HepG2 (cell line): ENCODE measurements at regions not wholly inside any gene's neighbourhood (a gene's known extent, or its start where the extent isn't known, plus 50 kb on each side); places are given as distances from the start of the nearest gene placed in this dataset.

ENCODE experiments used
- ATAC-seq: fragments of 200-7000 bp; cut with Tn5 transposase; 3 replicates; pipeline ENCODE4 v1.9.1; 2020; ENCODE audit warnings: mild to moderate bottlenecking, moderate library complexity
- BruUV-seq: library from RNA; stranded (reverse); fragments of 400-500 nt; replicated peaks from 2 replicates; lab custom pipeline; 2021; lab: Mats Ljungman, UMichigan
- CTCF ChIA-PET: fragments of 300-600 bp; formaldehyde crosslinking; extraction: SDS; loops from one replicate; lab custom pipeline; 2021; ENCODE audit warnings: low total read pairs, inconsistent platforms, low intra/inter-chr PET ratio; lab: Yijun Ruan, JAX
- POLR2A ChIA-PET: fragments of 350-600 bp; sonication (Branson Sonifier 250); formaldehyde crosslinking; loops from one replicate; lab custom pipeline; 2020; ENCODE audit warnings: antibody characterized with exemption, inconsistent platforms; lab: Yijun Ruan, JAX
- DNase-seq: peaks from one replicate; pipeline ENCODE4 v3.0.0-alpha.2; 2015; ENCODE audit warnings: low spot score
- FAIRE-seq: peaks from 3 replicates; lab custom pipeline; 2011; peaks lifted over from hg19 to GRCh38; lab: Jason Lieb, UNC
- H2AFZ ChIP-seq: one replicate; pipeline ENCODE4 v1.6.1; 2011; ENCODE audit warnings: low read length, inconsistent platforms
- H3K27ac ChIP-seq: fragments of 300-600 bp; 3 replicates; pipeline ENCODE4 v1.8.0; 2011; ENCODE audit warnings: mixed run types, mild to moderate bottlenecking, mixed read lengths, low read length, inconsistent platforms; ENCODE audit not compliant: insufficient read depth; ENCODE audit errors: extremely low read length
- H3K27me3 ChIP-seq, 2 experiments: fragments of 200-600 bp in 1 of 2; 2 replicates in 1 of 2; 3 replicates in 1 of 2; pipeline versions ENCODE4 v1.6.0 to v1.8.0; 2011; ENCODE audit warnings: low read length in 2 of 2, mild to moderate bottlenecking in 2 of 2, moderate library complexity in 2 of 2, inconsistent platforms in 1 of 2; ENCODE audit not compliant: insufficient read depth in 2 of 2, control insufficient read depth in 1 of 2
- H3K36me3 ChIP-seq, 2 experiments: fragments of 200-600 bp in 1 of 2; replicated peaks in 1 of 2; 2 replicates in 1 of 2; 3 replicates in 1 of 2; pipeline versions ENCODE4 v1.5.1 to v1.8.0; 2011; ENCODE audit warnings: low read length in 2 of 2, inconsistent platforms in 1 of 2; ENCODE audit not compliant: insufficient read depth in 2 of 2, control insufficient read depth in 1 of 2
- H3K4me1 ChIP-seq: 2 replicates; pipeline ENCODE4 v1.5.1; 2012; ENCODE audit warnings: low read length, inconsistent platforms; ENCODE audit not compliant: insufficient read depth
- H3K4me2 ChIP-seq: 2 replicates; pipeline ENCODE4 v1.6.0; 2011; ENCODE audit warnings: low read depth, low read length, inconsistent platforms
- H3K4me3 ChIP-seq, 3 experiments: fragments of 200-600 bp in 1 of 3; sonication (generic), shearing (Covaris generic) in 1 of 3; replicated peaks in 1 of 3; 2 replicates each; pipeline ENCODE4 v1.5.1; 2011 to 2016; ENCODE audit warnings: low read length in 3 of 3, inconsistent platforms in 2 of 3, low read depth in 2 of 3, mild to moderate bottlenecking in 2 of 3, control low read depth in 1 of 3, mixed read lengths in 1 of 3; ENCODE audit not compliant: insufficient read depth in 1 of 3
- H3K79me2 ChIP-seq: one replicate; pipeline ENCODE4 v1.6.1; 2011; ENCODE audit warnings: low read length, inconsistent platforms; ENCODE audit not compliant: insufficient read depth
- H3K9ac ChIP-seq: 2 replicates; pipeline ENCODE4 v1.6.0; 2011; ENCODE audit warnings: mild to moderate bottlenecking, low read depth, low read length, inconsistent platforms; ENCODE audit not compliant: insufficient read depth
- H3K9me3 ChIP-seq: 2 replicates; pipeline ENCODE4 v1.5.1; 2012; ENCODE audit warnings: mild to moderate bottlenecking, low read length
- H4K20me1 ChIP-seq: 2 replicates; pipeline ENCODE4 v1.6.0; 2011; ENCODE audit warnings: inconsistent platforms, mild to moderate bottlenecking, low read length, moderate library complexity; ENCODE audit not compliant: insufficient read depth
- BRD4 ChIP-seq: sonication (generic); formaldehyde crosslinking; IDR thresholded peaks from 2 replicates; pipeline ENCODE4 v1.4.0; 2020; ENCODE audit warnings: missing genetic modification reagents
- KAT7 ChIP-seq: IDR thresholded peaks from 2 replicates; pipeline ENCODE4 v1.6.1; 2018; ENCODE audit warnings: borderline replicate concordance, missing compliant biosample characterization
- KDM5B ChIP-seq: sonication (generic); formaldehyde crosslinking; IDR thresholded peaks from 2 replicates; pipeline ENCODE4 v1.4.0; 2020; ENCODE audit warnings: missing genetic modification reagents, mild to moderate bottlenecking, borderline replicate concordance
- MIER2 ChIP-seq: IDR thresholded peaks from 2 replicates; pipeline ENCODE4 v1.6.1; 2016; ENCODE audit warnings: missing biosample characterization, missing genetic modification reagents
- MTF2 ChIP-seq: sonication (generic); formaldehyde crosslinking; IDR thresholded peaks from 2 replicates; pipeline ENCODE4 v1.5.0; 2020; ENCODE audit warnings: missing genetic modification reagents, borderline replicate concordance
- PLRG1 ChIP-seq: fragments of 450-650 bp; conservative IDR thresholded peaks from 2 replicates; pipeline ENCODE4 v1.6.1; 2016
- RBAK ChIP-seq: sonication (generic); formaldehyde crosslinking; IDR thresholded peaks from 2 replicates; pipeline ENCODE4 v1.5.1; 2020; ENCODE audit warnings: mild to moderate bottlenecking, missing genetic modification reagents
- RXRA ChIP-seq: sonication (generic); formaldehyde crosslinking; IDR thresholded peaks from 2 replicates; pipeline ENCODE4 v1.5.1; 2020; ENCODE audit warnings: missing genetic modification reagents
- THYN1 ChIP-seq: sonication (generic); formaldehyde crosslinking; IDR thresholded peaks from 2 replicates; pipeline ENCODE4 v1.8.1; 2023; ENCODE audit warnings: low read depth, mild to moderate bottlenecking, moderate library complexity, missing genetic modification reagents, borderline replicate concordance
- ZNF224 ChIP-seq: sonication (generic); formaldehyde crosslinking; IDR thresholded peaks from 2 replicates; pipeline ENCODE4 v1.5.0; 2020; ENCODE audit warnings: mild to moderate bottlenecking, missing genetic modification reagents
- ZNF382 ChIP-seq: sonication (generic); formaldehyde crosslinking; IDR thresholded peaks from 2 replicates; pipeline ENCODE4 v1.5.0; 2020; ENCODE audit warnings: missing genetic modification reagents, mild to moderate bottlenecking, borderline replicate concordance
- ZNF563 ChIP-seq: sonication (generic); formaldehyde crosslinking; IDR thresholded peaks from 2 replicates; pipeline ENCODE4 v1.8.0; 2022; ENCODE audit warnings: mild to moderate bottlenecking, moderate library complexity, missing genetic modification reagents
- ZSCAN29 ChIP-seq: sonication (generic); formaldehyde crosslinking; conservative IDR thresholded peaks from 2 replicates; pipeline ENCODE4 v1.4.0; 2020; ENCODE audit warnings: mild to moderate bottlenecking, missing genetic modification reagents
- WGBS: methylation state at CpG from one replicate; pipeline ENCODE4 v1.1.6; 2017; ENCODE audit warnings: low lambda C conversion rate; 5-methylcytosine and 5-hydroxymethylcytosine counted together
- in situ Hi-C: cut with HindIII; loops from 2 replicates; pipeline ENCODE4 v1.10.0; 2017; ENCODE audit warnings: low pct_unique_long_range_greater_than_20kb; ENCODE audit not compliant: extremely low pct_ligation_motif_present
- intact Hi-C: fragments of 100-400 bp; cut with micrococcal nuclease; formaldehyde crosslinking; loops from one replicate; pipeline ENCODE4 v1.10.0; 2022; ENCODE audit not compliant: unreplicated experiment
- TF ChIP-seq, protein P1 (sequence below): sonication (generic); formaldehyde crosslinking; IDR thresholded peaks from 2 replicates; pipeline ENCODE4 v1.5.0; 2020; ENCODE audit warnings: mild to moderate bottlenecking, missing genetic modification reagents, borderline replicate concordance
- TF ChIP-seq, protein P2 (sequence below): sonication (generic); formaldehyde crosslinking; IDR thresholded peaks from 2 replicates; pipeline ENCODE4 v1.4.0; 2020; ENCODE audit warnings: low read depth, mild to moderate bottlenecking, missing genetic modification reagents
- TF ChIP-seq, protein P3 (sequence below): sonication (generic); formaldehyde crosslinking; IDR thresholded peaks from 2 replicates; pipeline ENCODE4 v1.4.0; 2020; ENCODE audit warnings: missing genetic modification reagents, borderline replicate concordance

DNA sequence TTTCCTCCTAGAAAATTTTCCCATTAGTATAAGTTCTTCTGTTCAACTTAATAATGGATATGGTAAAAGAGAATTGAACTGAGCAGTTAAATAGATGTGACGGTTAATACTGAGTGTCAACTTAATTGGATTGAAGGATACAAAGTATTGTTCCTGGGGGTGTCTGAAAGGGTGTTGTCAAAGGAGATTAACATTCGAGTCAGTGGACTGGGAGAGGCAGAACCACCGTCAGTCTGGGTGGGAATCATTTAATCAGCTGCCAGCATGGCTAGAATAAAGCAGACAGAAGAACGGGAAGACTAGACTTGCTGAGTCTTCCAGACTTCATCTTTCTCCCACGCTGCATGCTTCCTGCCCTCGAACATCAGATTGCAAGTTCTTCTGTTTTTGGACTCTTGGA, 689.6 kb upstream of the CDH10 start:
- Histone ChIP-seq H3K27me3 (no peaks in the 10 kb centered on the region; a peak in 1 of 5 replicates), H3K27ac (no peak overlapping the region), H2AFZ (no peak overlapping the region), H3K4me2 (no peak overlapping the region), H3K79me2 (no peaks in the 10 kb centered on the region), H3K4me3 (no peak overlapping the region), H3K9ac (no peak overlapping the region), H3K9me3 (peaks cover 35% of the 10 kb centered on the region), H3K4me1 (no peaks in the 10 kb centered on the region), H3K36me3 (no peaks in the 10 kb centered on the region), H4K20me1 (no peaks in the 10 kb centered on the region)
- WGBS, result 6% methylated on average over 6 of the region's 6 CpGs
- ChIA-PET POLR2A (no interaction called here), CTCF (no interaction called here)
- BruUV-seq, result no TSS peak
- in situ Hi-C loops, result no loop called here
- FAIRE-seq, result no peak
- DNase-seq, result no peak
- ATAC-seq, result no peak
- intact Hi-C loops, result no loop called here
- no peak for TF ChIP-seq KDM5B (CRISPR knock-in tag)
- TF ChIP-seq MIER2 (CRISPR knock-in tag), result no peak
- no peak for TF ChIP-seq RXRA (CRISPR knock-in tag)
- TF ChIP-seq, protein P1, sequence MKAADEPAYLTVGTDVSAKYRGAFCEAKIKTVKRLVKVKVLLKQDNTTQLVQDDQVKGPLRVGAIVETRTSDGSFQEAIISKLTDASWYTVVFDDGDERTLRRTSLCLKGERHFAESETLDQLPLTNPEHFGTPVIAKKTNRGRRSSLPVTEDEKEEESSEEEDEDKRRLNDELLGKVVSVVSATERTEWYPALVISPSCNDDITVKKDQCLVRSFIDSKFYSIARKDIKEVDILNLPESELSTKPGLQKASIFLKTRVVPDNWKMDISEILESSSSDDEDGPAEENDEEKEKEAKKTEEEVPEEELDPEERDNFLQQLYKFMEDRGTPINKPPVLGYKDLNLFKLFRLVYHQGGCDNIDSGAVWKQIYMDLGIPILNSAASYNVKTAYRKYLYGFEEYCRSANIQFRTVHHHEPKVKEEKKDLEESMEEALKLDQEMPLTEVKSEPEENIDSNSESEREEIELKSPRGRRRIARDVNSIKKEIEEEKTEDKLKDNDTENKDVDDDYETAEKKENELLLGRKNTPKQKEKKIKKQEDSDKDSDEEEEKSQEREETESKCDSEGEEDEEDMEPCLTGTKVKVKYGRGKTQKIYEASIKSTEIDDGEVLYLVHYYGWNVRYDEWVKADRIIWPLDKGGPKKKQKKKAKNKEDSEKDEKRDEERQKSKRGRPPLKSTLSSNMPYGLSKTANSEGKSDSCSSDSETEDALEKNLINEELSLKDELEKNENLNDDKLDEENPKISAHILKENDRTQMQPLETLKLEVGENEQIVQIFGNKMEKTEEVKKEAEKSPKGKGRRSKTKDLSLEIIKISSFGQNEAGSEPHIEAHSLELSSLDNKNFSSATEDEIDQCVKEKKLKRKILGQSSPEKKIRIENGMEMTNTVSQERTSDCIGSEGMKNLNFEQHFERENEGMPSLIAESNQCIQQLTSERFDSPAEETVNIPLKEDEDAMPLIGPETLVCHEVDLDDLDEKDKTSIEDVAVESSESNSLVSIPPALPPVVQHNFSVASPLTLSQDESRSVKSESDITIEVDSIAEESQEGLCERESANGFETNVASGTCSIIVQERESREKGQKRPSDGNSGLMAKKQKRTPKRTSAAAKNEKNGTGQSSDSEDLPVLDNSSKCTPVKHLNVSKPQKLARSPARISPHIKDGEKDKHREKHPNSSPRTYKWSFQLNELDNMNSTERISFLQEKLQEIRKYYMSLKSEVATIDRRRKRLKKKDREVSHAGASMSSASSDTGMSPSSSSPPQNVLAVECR (CRISPR knock-in tag), result no peak
- TF ChIP-seq, protein P2, sequence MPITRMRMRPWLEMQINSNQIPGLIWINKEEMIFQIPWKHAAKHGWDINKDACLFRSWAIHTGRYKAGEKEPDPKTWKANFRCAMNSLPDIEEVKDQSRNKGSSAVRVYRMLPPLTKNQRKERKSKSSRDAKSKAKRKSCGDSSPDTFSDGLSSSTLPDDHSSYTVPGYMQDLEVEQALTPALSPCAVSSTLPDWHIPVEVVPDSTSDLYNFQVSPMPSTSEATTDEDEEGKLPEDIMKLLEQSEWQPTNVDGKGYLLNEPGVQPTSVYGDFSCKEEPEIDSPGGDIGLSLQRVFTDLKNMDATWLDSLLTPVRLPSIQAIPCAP (CRISPR knock-in tag), result no peak
- TF ChIP-seq ZNF224 (CRISPR knock-in tag), result no peak
- TF ChIP-seq, protein P3, sequence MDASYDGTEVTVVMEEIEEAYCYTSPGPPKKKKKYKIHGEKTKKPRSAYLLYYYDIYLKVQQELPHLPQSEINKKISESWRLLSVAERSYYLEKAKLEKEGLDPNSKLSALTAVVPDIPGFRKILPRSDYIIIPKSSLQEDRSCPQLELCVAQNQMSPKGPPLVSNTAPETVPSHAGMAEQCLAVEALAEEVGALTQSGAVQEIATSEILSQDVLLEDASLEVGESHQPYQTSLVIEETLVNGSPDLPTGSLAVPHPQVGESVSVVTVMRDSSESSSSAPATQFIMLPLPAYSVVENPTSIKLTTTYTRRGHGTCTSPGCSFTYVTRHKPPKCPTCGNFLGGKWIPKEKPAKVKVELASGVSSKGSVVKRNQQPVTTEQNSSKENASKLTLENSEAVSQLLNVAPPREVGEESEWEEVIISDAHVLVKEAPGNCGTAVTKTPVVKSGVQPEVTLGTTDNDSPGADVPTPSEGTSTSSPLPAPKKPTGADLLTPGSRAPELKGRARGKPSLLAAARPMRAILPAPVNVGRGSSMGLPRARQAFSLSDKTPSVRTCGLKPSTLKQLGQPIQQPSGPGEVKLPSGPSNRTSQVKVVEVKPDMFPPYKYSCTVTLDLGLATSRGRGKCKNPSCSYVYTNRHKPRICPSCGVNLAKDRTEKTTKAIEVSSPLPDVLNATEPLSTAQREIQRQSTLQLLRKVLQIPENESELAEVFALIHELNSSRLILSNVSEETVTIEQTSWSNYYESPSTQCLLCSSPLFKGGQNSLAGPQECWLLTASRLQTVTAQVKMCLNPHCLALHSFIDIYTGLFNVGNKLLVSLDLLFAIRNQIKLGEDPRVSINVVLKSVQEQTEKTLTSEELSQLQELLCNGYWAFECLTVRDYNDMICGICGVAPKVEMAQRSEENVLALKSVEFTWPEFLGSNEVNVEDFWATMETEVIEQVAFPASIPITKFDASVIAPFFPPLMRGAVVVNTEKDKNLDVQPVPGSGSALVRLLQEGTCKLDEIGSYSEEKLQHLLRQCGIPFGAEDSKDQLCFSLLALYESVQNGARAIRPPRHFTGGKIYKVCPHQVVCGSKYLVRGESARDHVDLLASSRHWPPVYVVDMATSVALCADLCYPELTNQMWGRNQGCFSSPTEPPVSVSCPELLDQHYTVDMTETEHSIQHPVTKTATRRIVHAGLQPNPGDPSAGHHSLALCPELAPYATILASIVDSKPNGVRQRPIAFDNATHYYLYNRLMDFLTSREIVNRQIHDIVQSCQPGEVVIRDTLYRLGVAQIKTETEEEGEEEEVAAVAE (CRISPR knock-in tag), result no peak
- no peak for TF ChIP-seq BRD4
- no peak for TF ChIP-seq THYN1
- no peak for TF ChIP-seq RBAK
- TF ChIP-seq ZSCAN29 (CRISPR knock-in tag), result no peak
- no peak for TF ChIP-seq MTF2 (CRISPR knock-in tag)
- no peak for TF ChIP-seq ZNF563 (CRISPR knock-in tag)
- TF ChIP-seq ZNF382 (CRISPR knock-in tag), result no peak
- no peak for TF ChIP-seq PLRG1
- no peak for TF ChIP-seq KAT7
